ENCODE measurements at regions not wholly inside any gene's neighbourhood (a gene's known extent, or its start where the extent isn't known, plus 50 kb on each side); places are given as distances from the start of the nearest gene placed in this dataset.

DNA sequence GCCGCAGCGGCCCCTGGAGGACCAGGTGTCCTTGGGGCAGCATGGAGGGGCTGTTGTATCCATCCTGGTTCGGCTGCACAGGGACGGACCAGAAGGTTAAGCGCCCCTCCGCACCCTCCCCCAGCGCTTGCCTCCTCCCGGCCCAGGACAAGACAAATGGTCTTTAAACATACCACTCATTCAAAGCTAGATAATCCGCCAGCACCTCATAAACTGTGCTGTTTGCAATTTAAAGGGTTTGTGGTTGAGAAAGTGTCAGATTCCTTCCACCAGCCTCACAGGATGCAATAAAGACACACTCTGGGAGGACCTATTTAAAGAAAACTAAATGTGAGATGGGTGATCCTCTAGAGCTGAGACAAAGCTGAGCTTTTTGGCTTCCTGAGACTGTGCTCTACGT lies 426.2 kb upstream of the EEF2KMT start:
- H3K4me3 ChIP-seq (ENCODE audit: low read length in 2 of 2), result no peak overlapping the region
- H3K9ac ChIP-seq (ENCODE audit: low read length in 2 of 2), result no peak overlapping the region
- peaks cover 0 to 3% of the 10 kb centered on the region in 2 donors for H3K27me3 ChIP-seq (ENCODE audit: control insufficient read depth in 1 of 2, insufficient read depth in 2 of 2, low read length in 2 of 2)
- no peaks in the 10 kb centered on the region for H3K36me3 ChIP-seq (ENCODE audit: control insufficient read depth in 2 of 2, insufficient read depth in 2 of 2, low read length in 2 of 2)
- H3K4me1 ChIP-seq (ENCODE audit: control insufficient read depth, insufficient read depth, low read length), result no peaks in the 10 kb centered on the region
- H3K9me3 ChIP-seq (ENCODE audit: control insufficient read depth in 2 of 2, low read length in 2 of 2), result peaks cover 6% of the 10 kb centered on the region in 2 donors
- H3K27ac ChIP-seq (ENCODE audit: low read length), result no peak overlapping the region

DNA sequence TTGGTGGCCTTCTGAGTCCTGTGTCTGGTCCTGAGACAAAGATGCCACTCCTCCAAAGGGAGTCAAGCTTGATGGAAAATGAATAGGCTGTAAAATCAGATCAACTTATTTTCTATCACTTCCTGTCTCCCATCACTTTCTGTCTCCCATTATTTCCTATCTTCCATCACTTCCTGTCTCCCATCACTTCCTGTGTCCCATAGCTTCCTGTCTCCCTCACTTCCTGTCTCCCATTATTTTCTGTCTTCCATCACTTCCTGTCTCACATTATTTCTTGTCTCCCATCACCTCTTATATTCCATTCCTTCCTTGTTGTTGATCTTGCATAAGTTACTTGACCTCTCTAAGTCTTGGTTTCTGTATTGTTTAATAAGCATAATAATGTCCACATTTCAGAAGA lies 418.5 kb upstream of the EEF2KMT start:
- Histone ChIP-seq H3K9ac (ENCODE audit: low read length in 2 of 2) (no peak overlapping the region), H3K27ac (ENCODE audit: low read length) (no peak overlapping the region), H3K27me3 (ENCODE audit: control insufficient read depth in 1 of 2, insufficient read depth in 2 of 2, low read length in 2 of 2) (no peaks in the 10 kb centered on the region), H3K4me3 (ENCODE audit: low read length in 2 of 2) (no peak overlapping the region), H3K9me3 (ENCODE audit: control insufficient read depth in 2 of 2, low read length in 2 of 2) (peaks cover 3% of the 10 kb centered on the region in 2 donors), H3K36me3 (ENCODE audit: control insufficient read depth in 2 of 2, insufficient read depth in 2 of 2, low read length in 2 of 2) (no peaks in the 10 kb centered on the region), H3K4me1 (ENCODE audit: control insufficient read depth, insufficient read depth, low read length) (no peaks in the 10 kb centered on the region)

DNA sequence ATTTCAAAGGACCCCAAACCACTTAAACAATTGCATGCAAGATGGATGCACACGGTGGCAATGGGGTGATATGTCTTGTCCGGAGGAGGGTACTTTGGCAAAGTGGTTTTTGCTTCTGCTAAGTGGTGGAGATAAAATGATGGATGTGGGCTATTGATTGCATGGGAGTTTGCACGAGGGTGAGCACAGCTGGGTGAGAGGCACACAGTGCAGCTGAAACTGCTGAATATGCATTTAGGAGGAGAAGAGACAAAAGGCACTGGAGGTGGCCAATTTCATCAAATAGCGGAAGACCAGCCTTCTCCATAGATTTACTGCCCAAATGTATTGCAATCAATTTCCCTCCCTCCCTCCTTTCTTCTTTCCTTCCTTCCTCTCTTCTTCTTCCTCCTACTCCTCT lies 414.4 kb upstream of the EEF2KMT start:
- H3K27me3 ChIP-seq (ENCODE audit: control insufficient read depth in 1 of 2, insufficient read depth in 2 of 2, low read length in 2 of 2), result peaks cover 0 to 2% of the 10 kb centered on the region in 2 donors
- no peak overlapping the region for H3K4me3 ChIP-seq (ENCODE audit: low read length in 2 of 2)
- no peak overlapping the region for H3K27ac ChIP-seq (ENCODE audit: low read length)
- H3K4me1 ChIP-seq (ENCODE audit: control insufficient read depth, insufficient read depth, low read length), result no peaks in the 10 kb centered on the region
- H3K9ac ChIP-seq (ENCODE audit: low read length in 2 of 2), result no peak overlapping the region
- H3K36me3 ChIP-seq (ENCODE audit: control insufficient read depth in 2 of 2, insufficient read depth in 2 of 2, low read length in 2 of 2), result no peaks in the 10 kb centered on the region
- peaks cover 0 to 3% of the 10 kb centered on the region in 2 donors for H3K9me3 ChIP-seq (ENCODE audit: control insufficient read depth in 2 of 2, low read length in 2 of 2)

DNA sequence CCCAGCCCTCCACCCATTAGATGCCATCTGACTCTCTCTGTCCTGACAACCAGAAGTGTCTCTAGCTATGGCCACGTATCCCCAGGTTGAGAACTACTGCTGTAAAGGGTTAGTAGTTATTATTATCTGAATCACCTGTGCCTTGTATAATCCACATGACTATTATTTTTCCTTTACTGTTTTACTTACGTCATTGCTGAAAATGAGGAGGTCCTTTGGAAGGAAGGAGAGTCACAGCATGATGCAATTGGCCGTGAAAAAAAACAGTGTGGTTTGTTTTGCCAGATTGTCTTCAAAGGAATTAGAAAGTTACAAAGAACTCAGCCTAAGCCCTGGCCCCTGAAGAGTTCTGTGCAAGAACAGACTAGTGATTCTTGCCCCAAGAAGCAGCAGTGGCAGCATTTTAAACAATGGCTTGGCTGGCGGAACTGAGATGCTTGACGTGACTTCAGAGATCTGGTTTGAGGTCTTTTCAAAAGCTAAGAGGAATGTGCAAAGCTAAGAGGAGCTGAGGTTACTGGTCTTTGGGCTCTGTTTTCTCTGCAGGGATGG lies 413.3 kb upstream of the EEF2KMT start:
- no peak overlapping the region for H3K9ac ChIP-seq (ENCODE audit: low read length in 2 of 2)
- no peak overlapping the region for H3K27ac ChIP-seq (ENCODE audit: low read length)
- H3K4me3 ChIP-seq (ENCODE audit: low read length in 2 of 2), result no peak overlapping the region
- peaks cover 0 to 3% of the 10 kb centered on the region in 2 donors for H3K9me3 ChIP-seq (ENCODE audit: control insufficient read depth in 2 of 2, low read length in 2 of 2)
- no peaks in the 10 kb centered on the region for H3K36me3 ChIP-seq (ENCODE audit: control insufficient read depth in 2 of 2, insufficient read depth in 2 of 2, low read length in 2 of 2)
- peaks cover 0 to 2% of the 10 kb centered on the region in 2 donors for H3K27me3 ChIP-seq (ENCODE audit: control insufficient read depth in 1 of 2, insufficient read depth in 2 of 2, low read length in 2 of 2)
- no peaks in the 10 kb centered on the region for H3K4me1 ChIP-seq (ENCODE audit: control insufficient read depth, insufficient read depth, low read length)

DNA sequence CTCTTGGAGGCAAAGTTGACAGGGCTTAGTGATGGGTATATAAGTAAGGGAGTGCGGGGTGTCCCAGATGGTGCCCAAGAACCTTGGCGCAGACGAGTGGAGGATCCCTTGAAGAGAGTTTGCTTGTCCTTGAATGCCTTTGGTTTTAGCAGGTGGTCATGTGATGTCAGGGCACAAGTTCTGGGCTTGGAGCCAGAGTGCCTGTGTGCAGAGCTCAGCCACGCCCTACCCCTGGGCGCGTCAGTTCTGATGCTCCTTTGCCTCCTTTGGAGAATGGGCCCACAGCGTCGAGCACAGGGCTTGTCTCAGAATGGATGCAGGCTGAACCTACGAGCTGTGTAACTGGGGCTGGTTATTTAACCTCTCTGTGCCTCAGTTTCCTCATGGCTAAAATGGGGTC lies 412.2 kb upstream of the EEF2KMT start:
- Histone ChIP-seq H3K4me3 (ENCODE audit: low read length in 2 of 2) (no peak overlapping the region), H3K9ac (ENCODE audit: low read length in 2 of 2) (no peak overlapping the region), H3K27me3 (ENCODE audit: control insufficient read depth in 1 of 2, insufficient read depth in 2 of 2, low read length in 2 of 2) (peaks cover 0 to 2% of the 10 kb centered on the region in 2 donors), H3K9me3 (ENCODE audit: control insufficient read depth in 2 of 2, low read length in 2 of 2) (no peaks in the 10 kb centered on the region), H3K27ac (ENCODE audit: low read length) (no peak overlapping the region), H3K4me1 (ENCODE audit: control insufficient read depth, insufficient read depth, low read length) (no peaks in the 10 kb centered on the region), H3K36me3 (ENCODE audit: control insufficient read depth in 2 of 2, insufficient read depth in 2 of 2, low read length in 2 of 2) (no peaks in the 10 kb centered on the region)

DNA sequence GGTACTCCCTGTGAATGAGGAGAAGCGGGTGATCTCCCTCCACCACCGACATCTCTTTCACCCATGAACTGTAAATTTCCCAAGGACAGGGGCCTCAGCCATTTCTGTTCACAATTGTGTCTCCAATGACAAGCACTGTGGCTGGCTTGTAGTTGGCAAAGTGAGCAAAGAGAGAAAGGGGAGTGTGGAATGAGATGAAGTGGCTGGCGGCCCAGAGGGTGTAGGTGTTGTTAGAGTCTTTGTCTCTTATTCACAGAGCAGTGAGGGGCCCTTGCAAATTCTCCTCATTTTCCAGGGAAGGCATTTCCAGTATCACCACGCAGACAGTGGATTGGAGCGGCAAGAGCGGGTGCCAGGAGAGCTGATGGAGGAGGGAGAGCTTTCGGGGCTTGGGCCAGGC lies 411.7 kb upstream of the EEF2KMT start:
- H3K9me3 ChIP-seq (ENCODE audit: control insufficient read depth in 2 of 2, low read length in 2 of 2), result no peaks in the 10 kb centered on the region
- no peak overlapping the region for H3K9ac ChIP-seq (ENCODE audit: low read length in 2 of 2)
- no peaks in the 10 kb centered on the region for H3K4me1 ChIP-seq (ENCODE audit: control insufficient read depth, insufficient read depth, low read length)
- H3K36me3 ChIP-seq (ENCODE audit: control insufficient read depth in 2 of 2, insufficient read depth in 2 of 2, low read length in 2 of 2), result no peaks in the 10 kb centered on the region
- no peak overlapping the region for H3K27ac ChIP-seq (ENCODE audit: low read length)
- peaks cover 0 to 2% of the 10 kb centered on the region in 2 donors for H3K27me3 ChIP-seq (ENCODE audit: control insufficient read depth in 1 of 2, insufficient read depth in 2 of 2, low read length in 2 of 2)
- no peak overlapping the region for H3K4me3 ChIP-seq (ENCODE audit: low read length in 2 of 2)

DNA sequence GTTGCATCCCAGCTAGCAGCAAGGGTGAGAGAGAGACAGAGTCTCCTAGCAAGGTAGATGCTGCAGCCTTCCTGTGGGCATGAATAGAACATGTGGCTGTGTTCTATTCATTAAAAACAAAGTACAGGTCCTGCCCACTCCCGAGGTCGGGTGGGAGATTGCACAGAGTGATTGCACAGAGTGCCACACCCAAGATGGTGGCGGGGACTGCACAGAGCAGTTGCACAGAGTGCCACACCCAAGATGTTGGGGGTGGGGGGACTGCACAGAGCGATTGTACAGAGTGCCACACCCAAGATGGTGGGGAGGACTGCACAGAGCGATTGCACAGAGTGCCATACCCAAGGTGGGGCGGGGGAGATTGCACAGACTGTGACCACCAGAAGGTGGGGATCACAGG lies 410.8 kb upstream of the EEF2KMT start:
- H3K9ac ChIP-seq (ENCODE audit: low read length in 2 of 2), result no peak overlapping the region

DNA sequence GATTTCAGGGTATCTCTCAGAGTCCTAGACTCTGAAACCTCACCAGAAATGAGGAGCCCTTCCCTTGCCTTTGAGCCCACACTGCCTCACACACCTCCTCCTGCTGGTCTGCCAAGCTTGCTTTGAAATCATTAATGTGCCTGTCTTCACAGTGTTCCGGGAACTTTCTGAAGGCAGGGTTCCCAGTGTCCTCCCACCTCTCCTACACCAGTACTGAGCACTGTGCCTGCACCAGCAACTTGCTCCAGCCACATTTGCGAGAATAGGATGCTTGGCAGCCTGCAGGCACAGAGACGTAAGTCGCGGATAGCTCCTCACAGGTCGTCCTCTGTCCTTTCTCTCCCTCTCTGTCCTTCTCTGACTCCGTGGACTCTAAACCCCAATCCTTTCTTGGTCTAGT lies 408.4 kb upstream of the EEF2KMT start:
- Histone ChIP-seq H3K27me3 (ENCODE audit: control insufficient read depth in 1 of 2, insufficient read depth in 2 of 2, low read length in 2 of 2) (peaks cover 0 to 6% of the 10 kb centered on the region in 2 donors), H3K9me3 (ENCODE audit: control insufficient read depth in 2 of 2, low read length in 2 of 2) (no peaks in the 10 kb centered on the region), H3K9ac (ENCODE audit: low read length in 2 of 2) (no peak overlapping the region)

More for the DNA sequence above, 410.8 kb upstream of the EEF2KMT start:
- Histone ChIP-seq H3K4me1 (ENCODE audit: control insufficient read depth, insufficient read depth, low read length) (peaks cover 3% of the 10 kb centered on the region), H3K27ac (ENCODE audit: low read length) (no peak overlapping the region), H3K36me3 (ENCODE audit: control insufficient read depth in 2 of 2, insufficient read depth in 2 of 2, low read length in 2 of 2) (no peaks in the 10 kb centered on the region), H3K27me3 (ENCODE audit: control insufficient read depth in 1 of 2, insufficient read depth in 2 of 2, low read length in 2 of 2) (peaks cover 0 to 2% of the 10 kb centered on the region in 2 donors), H3K4me3 (ENCODE audit: low read length in 2 of 2) (no peak overlapping the region), H3K9me3 (ENCODE audit: control insufficient read depth in 2 of 2, low read length in 2 of 2) (no peaks in the 10 kb centered on the region)

DNA sequence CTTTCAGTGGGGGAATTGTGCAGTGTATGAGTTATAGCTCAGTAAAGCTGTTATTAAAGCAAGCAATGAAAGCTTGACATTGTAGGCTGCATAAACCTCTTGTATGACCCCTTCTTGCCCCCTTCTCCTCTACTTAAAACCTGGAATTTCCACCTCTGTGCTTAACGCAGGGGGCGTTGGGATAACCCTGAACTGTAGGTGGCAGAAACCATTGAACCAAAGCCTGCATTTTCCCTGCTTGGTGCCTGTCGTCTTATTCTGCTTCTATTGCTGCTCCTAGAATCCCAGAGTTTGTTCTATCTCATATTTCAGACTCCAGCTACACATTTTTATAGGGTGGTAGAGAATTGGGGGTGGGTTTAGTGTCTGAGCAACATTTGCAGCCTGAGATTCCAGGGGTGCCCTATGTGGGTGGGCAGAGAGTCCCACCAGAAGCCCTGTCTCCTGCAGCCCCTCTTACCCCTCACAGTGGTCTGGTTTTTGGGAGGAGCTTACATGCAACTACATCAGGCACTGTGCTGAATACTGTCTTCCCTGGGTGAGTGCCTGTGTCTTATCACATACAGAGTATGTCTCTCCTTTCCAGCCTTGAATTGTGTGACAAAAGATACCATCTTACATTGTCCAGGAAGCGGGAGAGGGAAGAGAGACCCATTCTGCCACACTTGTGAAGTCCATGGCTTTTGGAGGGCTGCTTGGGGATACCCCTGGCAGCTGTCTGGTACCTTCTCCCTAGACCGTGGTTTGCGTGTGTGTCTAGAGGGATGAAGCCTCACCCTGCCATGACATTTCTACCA lies 407.7 kb upstream of the EEF2KMT start:
- H3K27ac ChIP-seq (ENCODE audit: low read length), result no peak overlapping the region
- no peaks in the 10 kb centered on the region for H3K36me3 ChIP-seq (ENCODE audit: control insufficient read depth in 2 of 2, insufficient read depth in 2 of 2, low read length in 2 of 2)
- H3K9ac ChIP-seq (ENCODE audit: low read length in 2 of 2), result no peak overlapping the region
- H3K27me3 ChIP-seq (ENCODE audit: control insufficient read depth in 1 of 2, insufficient read depth in 2 of 2, low read length in 2 of 2), result peaks cover 0 to 6% of the 10 kb centered on the region in 2 donors
- no peak overlapping the region for H3K4me3 ChIP-seq (ENCODE audit: low read length in 2 of 2)
- H3K9me3 ChIP-seq (ENCODE audit: control insufficient read depth in 2 of 2, low read length in 2 of 2), result no peaks in the 10 kb centered on the region
- peaks cover 3% of the 10 kb centered on the region for H3K4me1 ChIP-seq (ENCODE audit: control insufficient read depth, insufficient read depth, low read length)

More for the DNA sequence above, 408.4 kb upstream of the EEF2KMT start:
- Histone ChIP-seq H3K4me1 (ENCODE audit: control insufficient read depth, insufficient read depth, low read length) (peaks cover 3% of the 10 kb centered on the region), H3K4me3 (ENCODE audit: low read length in 2 of 2) (no peak overlapping the region), H3K36me3 (ENCODE audit: control insufficient read depth in 2 of 2, insufficient read depth in 2 of 2, low read length in 2 of 2) (no peaks in the 10 kb centered on the region), H3K27ac (ENCODE audit: low read length) (no peak overlapping the region)

DNA sequence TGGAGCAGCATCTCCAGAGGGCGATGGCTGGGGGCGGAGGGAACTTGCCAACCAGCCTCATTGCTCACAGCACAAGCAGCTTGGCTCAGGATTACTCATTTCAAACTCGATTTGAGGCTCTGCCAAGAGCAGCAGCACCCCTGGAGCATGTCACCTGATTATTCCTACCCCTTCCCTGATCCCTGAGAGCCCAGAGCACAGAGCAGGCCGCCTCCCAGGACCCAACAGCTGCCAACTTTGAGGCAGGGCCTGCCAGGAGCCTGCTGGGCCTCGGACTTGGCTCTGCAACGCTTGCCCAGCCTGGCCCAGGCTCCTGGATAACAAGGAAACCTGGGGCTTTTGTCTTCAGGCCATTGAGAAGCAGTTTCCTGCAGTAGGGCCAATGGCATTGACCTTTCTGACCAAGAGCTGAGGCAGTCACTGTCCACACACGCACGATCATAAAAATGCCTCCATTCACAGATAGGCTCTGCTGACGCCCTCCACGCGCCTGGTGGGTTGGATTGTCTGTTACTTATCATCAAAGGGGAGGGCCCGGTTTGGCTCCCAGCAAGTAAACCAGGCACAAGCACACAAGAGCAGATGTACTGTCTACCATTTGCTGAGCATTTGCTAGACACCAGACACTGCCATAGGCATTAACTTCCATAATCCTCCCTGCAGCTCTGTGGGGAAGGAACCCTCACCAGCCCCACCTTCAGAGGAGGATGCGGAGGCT lies 406.6 kb upstream of the EEF2KMT start:
- Histone ChIP-seq H3K27me3 (ENCODE audit: control insufficient read depth in 1 of 2, insufficient read depth in 2 of 2, low read length in 2 of 2) (peaks cover 0 to 6% of the 10 kb centered on the region in 2 donors), H3K9ac (ENCODE audit: low read length in 2 of 2) (no peak overlapping the region), H3K9me3 (ENCODE audit: control insufficient read depth in 2 of 2, low read length in 2 of 2) (peaks cover 0 to 2% of the 10 kb centered on the region in 2 donors), H3K4me1 (ENCODE audit: control insufficient read depth, insufficient read depth, low read length) (peaks cover 3% of the 10 kb centered on the region), H3K4me3 (ENCODE audit: low read length in 2 of 2) (no peak overlapping the region), H3K36me3 (ENCODE audit: control insufficient read depth in 2 of 2, insufficient read depth in 2 of 2, low read length in 2 of 2) (no peaks in the 10 kb centered on the region), H3K27ac (ENCODE audit: low read length) (no peak overlapping the region)
